Breast epithelium (tissue), 4 donors: ENCODE measurements at regions not wholly inside any gene's neighbourhood (a gene's known extent, or its start where the extent isn't known, plus 50 kb on each side); places are given as distances from the start of the nearest gene placed in this dataset.

Experiments
- DNase-seq, 2 donors: peaks; one replicate each; pipeline ENCODE4 v3.0.0-alpha.2; 2019; ENCODE audit warnings: low spot score in 2 of 2
- H3K27ac ChIP-seq, 2 donors: fragments of 200-600 bp; sonication (generic) in 1 of 2; one replicate each; pipeline ENCODE4 v1.5.1; 2016 to 2019; ENCODE audit warnings: mild to moderate bottlenecking in 1 of 2
- H3K27me3 ChIP-seq, 2 donors: fragments of 200-600 bp; sonication (generic) in 1 of 2; one replicate each; pipeline versions ENCODE4 v1.5.1 to v1.6.0; 2017 to 2019; ENCODE audit warnings: control low read depth in 1 of 2, mild to moderate bottlenecking in 1 of 2
- H3K36me3 ChIP-seq: fragments of 200-600 bp; one replicate; pipeline ENCODE4 v1.5.1; 2019
- H3K4me1 ChIP-seq, 2 donors: fragments of 200-600 bp; sonication (generic); one replicate each; pipeline ENCODE4 v1.5.1; 2016 to 2019; ENCODE audit warnings: control low read depth in 1 of 2
- H3K4me3 ChIP-seq, 3 donors: fragments of 200-600 bp; sonication (generic); 1 replicate in 2 of 3; 2 replicates in 1 of 3; pipeline ENCODE4 v1.5.1; 2016 to 2019; ENCODE audit warnings: mild to moderate bottlenecking in 3 of 3, moderate library complexity in 2 of 3
- H3K9me3 ChIP-seq, 2 donors: fragments of 200-600 bp; sonication (generic) in 1 of 2; one replicate each; pipeline ENCODE4 v1.5.1; 2016 to 2019; ENCODE audit warnings: control low read depth in 1 of 2
- CTCF ChIP-seq, 3 donors: fragments of 450-650 bp; IDR thresholded peaks; one replicate each; pipeline ENCODE4 v1.5.1; 2016 to 2017; ENCODE audit warnings: antibody characterized with exemption in 3 of 3, mild to moderate bottlenecking in 3 of 3, moderate library complexity in 3 of 3
- POLR2A ChIP-seq: fragments of 450-650 bp; IDR thresholded peaks from one replicate; pipeline ENCODE4 v1.6.1; 2016; ENCODE audit warnings: antibody characterized with exemption, mild to moderate bottlenecking, moderate library complexity
- POLR2AphosphoS5 ChIP-seq, 3 donors: sonication (generic); formaldehyde crosslinking; IDR thresholded peaks; one replicate each; pipeline ENCODE4 v1.6.1; 2017; ENCODE audit warnings: antibody characterized with exemption in 3 of 3
- intact Hi-C: fragments of 100-400 bp; cut with DNase I; formaldehyde crosslinking; loops from one replicate; pipeline ENCODE4 v1.15.1; 2023; ENCODE audit warnings: low total_unique reads

- Histone ChIP-seq H3K36me3 (no peaks in the 10 kb centered on the region), H3K27ac (no peak overlapping the region), H3K4me3 (no peak overlapping the region), H3K4me1 (no peaks in the 10 kb centered on the region), H3K9me3 (no peaks in the 10 kb centered on the region), H3K27me3 (no peaks in the 10 kb centered on the region)
- DNase-seq: no peak
- intact Hi-C loops: no loop called here
- TF ChIP-seq POLR2AphosphoS5 (IDR thresholded peaks at IDR 0.05) (no peak), POLR2A (no peak), CTCF (IDR thresholded peaks at IDR 0.05) (no peak)
Observed at GRCh38 chr2:111219285-111219684, 98.6 kb downstream of the BCL2L11 start.

- Histone ChIP-seq H3K27me3 (no peaks in the 10 kb centered on the region), H3K4me3 (no peak overlapping the region), H3K36me3 (no peaks in the 10 kb centered on the region), H3K27ac (no peak overlapping the region), H3K9me3 (no peaks in the 10 kb centered on the region), H3K4me1 (no peaks in the 10 kb centered on the region)
- no peak for TF ChIP-seq POLR2A
- no peak for TF ChIP-seq POLR2AphosphoS5 (IDR thresholded peaks at IDR 0.05)
- TF ChIP-seq CTCF (IDR thresholded peaks at IDR 0.05): no peak
- DNase-seq: no peak
- intact Hi-C loops: no loop called here
Observed at GRCh38 chr2:111219734-111220505, 99.2 kb downstream of the BCL2L11 start.

- Histone ChIP-seq H3K27me3 (no peaks in the 10 kb centered on the region), H3K4me1 (no peaks in the 10 kb centered on the region), H3K4me3 (no peak overlapping the region), H3K27ac (no peak overlapping the region), H3K36me3 (no peaks in the 10 kb centered on the region), H3K9me3 (no peaks in the 10 kb centered on the region)
- no peak for TF ChIP-seq CTCF (IDR thresholded peaks at IDR 0.05)
- no peak for TF ChIP-seq POLR2AphosphoS5 (IDR thresholded peaks at IDR 0.05)
- TF ChIP-seq POLR2A: no peak
- intact Hi-C loops: no loop called here
- DNase-seq: no peak
Observed at GRCh38 chr2:111220962-111221361, 100.2 kb downstream of the BCL2L11 start.

- DNase-seq: no peak
- intact Hi-C loops: no loop called here
- Histone ChIP-seq H3K4me1 (no peaks in the 10 kb centered on the region), H3K9me3 (no peaks in the 10 kb centered on the region), H3K27ac (no peak overlapping the region), H3K27me3 (no peaks in the 10 kb centered on the region), H3K36me3 (no peaks in the 10 kb centered on the region), H3K4me3 (no peak overlapping the region)
- TF ChIP-seq POLR2A (no peak), CTCF (IDR thresholded peaks at IDR 0.05) (no peak), POLR2AphosphoS5 (IDR thresholded peaks at IDR 0.05) (no peak)
Observed at GRCh38 chr2:111221701-111222100, 101.0 kb downstream of the BCL2L11 start.

- Histone ChIP-seq H3K36me3 (no peaks in the 10 kb centered on the region), H3K27ac (no peak overlapping the region), H3K4me3 (no peak overlapping the region), H3K27me3 (no peaks in the 10 kb centered on the region), H3K9me3 (no peaks in the 10 kb centered on the region), H3K4me1 (no peaks in the 10 kb centered on the region)
- intact Hi-C loops: no loop called here
- TF ChIP-seq POLR2A (no peak), POLR2AphosphoS5 (IDR thresholded peaks at IDR 0.05) (no peak), CTCF (IDR thresholded peaks at IDR 0.05) (no peak)
- no peak for DNase-seq
Observed at GRCh38 chr2:111222204-111222866, 101.6 kb downstream of the BCL2L11 start.
